ENCODE measurements at regions not wholly inside any gene's neighbourhood (a gene's known extent, or its start where the extent isn't known, plus 50 kb on each side); places are given as distances from the start of the nearest gene placed in this dataset.
A peak's percentile ranks its signal among the peaks of the same experiment; 100 is the strongest.
"Not testable (repeated sequence)": the region's sequence is repeated elsewhere in the genome, so short reads cannot be mapped to it uniquely, and the experiment has no call there.

GRCh38 chr4:22573198-22573597 lies 57.3 kb upstream of the ADGRA3 start:
- no peak for DNase-seq

- no peak for DNase-seq
These were observed 57.8 kb upstream of the ADGRA3 start for GRCh38 chr4:22573641-22574040.

GRCh38 chr4:22574424-22574823 lies 58.6 kb upstream of the ADGRA3 start:
- DNase-seq = no peak

- DNase-seq = no peak
These were observed 59.0 kb upstream of the ADGRA3 start for GRCh38 chr4:22574880-22575279.

GRCh38 chr4:22587253-22587652 lies 71.4 kb upstream of the ADGRA3 start:
- no peak for DNase-seq

- no peak for DNase-seq
These were observed 78.1 kb upstream of the ADGRA3 start for GRCh38 chr4:22593933-22594332.

GRCh38 chr4:22595684-22596083 lies 79.8 kb upstream of the ADGRA3 start:
- no peak for DNase-seq

GRCh38 chr4:22596409-22596808 lies 80.5 kb upstream of the ADGRA3 start:
- DNase-seq = no peak

- no peak for DNase-seq
These were observed 81.6 kb upstream of the ADGRA3 start for GRCh38 chr4:22597471-22597870.

- DNase-seq = not testable (repeated sequence)
These were observed 82.5 kb upstream of the ADGRA3 start for GRCh38 chr4:22598113-22599047.

- DNase-seq = not testable (repeated sequence)
These were observed 83.5 kb upstream of the ADGRA3 start for GRCh38 chr4:22599228-22599928.

- DNase-seq = not testable (repeated sequence)
These were observed 84.1 kb upstream of the ADGRA3 start for GRCh38 chr4:22599929-22600432.

GRCh38 chr4:22601638-22602037 lies 85.8 kb upstream of the ADGRA3 start:
- not testable (repeated sequence) for DNase-seq

- peak; percentile 55 for DNase-seq
These were observed 85.4 kb upstream of the GBA3 start for GRCh38 chr4:22607382-22607781.

GRCh38 chr4:22609951-22610525 lies 82.7 kb upstream of the GBA3 start:
- not testable (repeated sequence) for DNase-seq

GRCh38 chr4:22614114-22614513 lies 78.6 kb upstream of the GBA3 start:
- DNase-seq = no peak

- DNase-seq = no peak
These were observed 76.2 kb upstream of the GBA3 start for GRCh38 chr4:22616516-22616915.

GRCh38 chr4:22620144-22620543 lies 72.6 kb upstream of the GBA3 start:
- not testable (repeated sequence) for DNase-seq

GRCh38 chr4:22621970-22622369 lies 70.8 kb upstream of the GBA3 start:
- DNase-seq = not testable (repeated sequence)

- DNase-seq = not testable (repeated sequence)
These were observed 68.7 kb upstream of the GBA3 start for GRCh38 chr4:22624002-22624401.

GRCh38 chr4:22625311-22625710 lies 67.4 kb upstream of the GBA3 start:
- no peak for DNase-seq

- not testable (repeated sequence) for DNase-seq
These were observed 64.9 kb upstream of the GBA3 start for GRCh38 chr4:22627851-22628250.

Measured in stimulated activated CD8-positive, alpha-beta memory T cell treated with anti-CD3 and anti-CD28 coated beads, Interleukin-4, amount 100 ng/mL, for 48 hours (primary cell).